Natural killer cell (primary cell): ENCODE measurements at regions not wholly inside any gene's neighbourhood (a gene's known extent, or its start where the extent isn't known, plus 50 kb on each side); places are given as distances from the start of the nearest gene placed in this dataset.

ENCODE experiments used
- ATAC-seq, 3 donors: fragments of 150-1000 bp in 2 of 3; fragments of 200-7000 bp in 1 of 3; cut with Tn5 transposase; 1 replicate in 1 of 3; 2 replicates in 2 of 3; pipeline ENCODE4 v1.10.0; 2021; ENCODE audit warnings: mild to moderate bottlenecking in 2 of 3, moderate library complexity in 2 of 3
- DNase-seq, 2 donors: peaks; one replicate each; pipeline versions ENCODE4 v3.0.0 to v3.0.0-alpha.2; 2013 to 2021; ENCODE audit warnings: mixed read lengths in 1 of 2
- H3K27ac ChIP-seq: one replicate; pipeline ENCODE4 v1.5.1; 2013; ENCODE audit warnings: mild to moderate bottlenecking, low read length
- H3K27me3 ChIP-seq: one replicate; pipeline ENCODE4 v1.6.1; 2013; ENCODE audit warnings: low read length; ENCODE audit not compliant: control insufficient read depth, insufficient read depth
- H3K36me3 ChIP-seq: one replicate; pipeline ENCODE4 v1.6.1; 2013; ENCODE audit warnings: low read length; ENCODE audit not compliant: control insufficient read depth, insufficient read depth
- H3K4me1 ChIP-seq: one replicate; pipeline ENCODE4 v1.6.1; 2013; ENCODE audit warnings: low read length; ENCODE audit not compliant: control insufficient read depth, insufficient read depth
- H3K4me3 ChIP-seq: one replicate; pipeline ENCODE4 v1.5.1; 2013; ENCODE audit warnings: low read length
- H3K9me3 ChIP-seq: one replicate; pipeline ENCODE4 v1.6.1; 2013; ENCODE audit warnings: low read length; ENCODE audit not compliant: control insufficient read depth, insufficient read depth
- H3K27ac Mint-ChIP-seq, 2 donors: one replicate each; pipeline ENCODE4 v1.8.0; 2022; ENCODE audit warnings: mild to moderate bottlenecking in 2 of 2, mixed read lengths in 2 of 2, moderate library complexity in 1 of 2
- H3K27me3 Mint-ChIP-seq, 2 donors: one replicate each; pipeline ENCODE4 v1.8.0; 2022; ENCODE audit warnings: low read depth in 2 of 2, mixed read lengths in 2 of 2
- H3K36me3 Mint-ChIP-seq: one replicate; pipeline ENCODE4 v1.8.0; 2022; ENCODE audit warnings: mixed read lengths
- H3K4me1 Mint-ChIP-seq, 2 donors: one replicate each; pipeline ENCODE4 v1.8.0; 2022; ENCODE audit warnings: mixed read lengths in 2 of 2
- H3K4me3 Mint-ChIP-seq: one replicate; pipeline ENCODE4 v1.8.0; 2022; ENCODE audit warnings: mild to moderate bottlenecking, moderate library complexity, mixed read lengths
- H3K9me3 Mint-ChIP-seq, 2 donors: one replicate each; pipeline ENCODE4 v1.8.0; 2022; ENCODE audit warnings: mixed read lengths in 2 of 2
- WGBS: methylation state at CpG from one replicate; pipeline ENCODE4 v1.1.7; 2013; ENCODE audit warnings: missing lambda C conversion rate; ENCODE audit not compliant: insufficient coverage; 5-methylcytosine and 5-hydroxymethylcytosine counted together
- intact Hi-C: fragments of 100-400 bp; cut with micrococcal nuclease; formaldehyde crosslinking; loops from one replicate; pipeline ENCODE4 v1.14.2; 2022
- TF ChIP-seq, protein P1 (sequence below): fragments of 200-600 bp; IDR thresholded peaks from one replicate; pipeline ENCODE4 v1.8.0; 2022; ENCODE audit warnings: antibody characterized with exemption

DNA sequence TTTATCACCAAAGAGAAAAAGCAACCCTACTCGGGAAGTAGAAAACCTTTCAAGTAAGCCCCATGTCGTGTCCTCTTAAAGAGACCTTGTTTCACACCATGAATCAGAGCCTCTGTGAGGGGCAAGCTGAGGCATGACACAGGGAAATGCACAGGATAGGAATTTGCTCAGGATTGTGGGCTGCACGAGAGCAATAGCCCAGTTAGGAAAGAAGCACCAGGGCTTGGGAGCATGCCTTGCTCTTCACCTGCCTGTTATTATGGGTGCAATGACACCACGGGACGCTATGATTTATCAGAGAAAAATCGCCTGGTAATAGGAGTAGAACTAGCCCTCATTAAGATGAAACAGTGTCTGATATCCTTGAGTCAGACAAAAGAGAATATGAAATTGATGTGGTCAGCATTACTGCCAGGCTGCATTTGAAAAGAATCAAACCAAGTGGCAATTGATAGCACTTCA lies 562.9 kb upstream of the NRP1 start:
- no peak for ATAC-seq
- Mint-ChIP-seq H3K36me3 (no peaks in the 10 kb centered on the region), H3K4me1 (no peaks in the 10 kb centered on the region), H3K27ac (no peak overlapping the region), H3K4me3 (no peak overlapping the region), H3K9me3 (peaks cover 0 to 2% of the 10 kb centered on the region in 2 donors), H3K27me3 (peaks cover 8 to 27% of the 10 kb centered on the region in 2 donors)
- Histone ChIP-seq H3K36me3 (no peaks in the 10 kb centered on the region), H3K4me1 (no peaks in the 10 kb centered on the region), H3K9me3 (no peaks in the 10 kb centered on the region), H3K27me3 (no peaks in the 10 kb centered on the region), H3K27ac (no peak overlapping the region), H3K4me3 (no peak overlapping the region)
- TF ChIP-seq, protein P1, sequence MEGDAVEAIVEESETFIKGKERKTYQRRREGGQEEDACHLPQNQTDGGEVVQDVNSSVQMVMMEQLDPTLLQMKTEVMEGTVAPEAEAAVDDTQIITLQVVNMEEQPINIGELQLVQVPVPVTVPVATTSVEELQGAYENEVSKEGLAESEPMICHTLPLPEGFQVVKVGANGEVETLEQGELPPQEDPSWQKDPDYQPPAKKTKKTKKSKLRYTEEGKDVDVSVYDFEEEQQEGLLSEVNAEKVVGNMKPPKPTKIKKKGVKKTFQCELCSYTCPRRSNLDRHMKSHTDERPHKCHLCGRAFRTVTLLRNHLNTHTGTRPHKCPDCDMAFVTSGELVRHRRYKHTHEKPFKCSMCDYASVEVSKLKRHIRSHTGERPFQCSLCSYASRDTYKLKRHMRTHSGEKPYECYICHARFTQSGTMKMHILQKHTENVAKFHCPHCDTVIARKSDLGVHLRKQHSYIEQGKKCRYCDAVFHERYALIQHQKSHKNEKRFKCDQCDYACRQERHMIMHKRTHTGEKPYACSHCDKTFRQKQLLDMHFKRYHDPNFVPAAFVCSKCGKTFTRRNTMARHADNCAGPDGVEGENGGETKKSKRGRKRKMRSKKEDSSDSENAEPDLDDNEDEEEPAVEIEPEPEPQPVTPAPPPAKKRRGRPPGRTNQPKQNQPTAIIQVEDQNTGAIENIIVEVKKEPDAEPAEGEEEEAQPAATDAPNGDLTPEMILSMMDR = no peak
- intact Hi-C loops = no loop called here
- no peak for DNase-seq
- WGBS = 66% methylated on average over 6 of the region's 6 CpGs

DNA sequence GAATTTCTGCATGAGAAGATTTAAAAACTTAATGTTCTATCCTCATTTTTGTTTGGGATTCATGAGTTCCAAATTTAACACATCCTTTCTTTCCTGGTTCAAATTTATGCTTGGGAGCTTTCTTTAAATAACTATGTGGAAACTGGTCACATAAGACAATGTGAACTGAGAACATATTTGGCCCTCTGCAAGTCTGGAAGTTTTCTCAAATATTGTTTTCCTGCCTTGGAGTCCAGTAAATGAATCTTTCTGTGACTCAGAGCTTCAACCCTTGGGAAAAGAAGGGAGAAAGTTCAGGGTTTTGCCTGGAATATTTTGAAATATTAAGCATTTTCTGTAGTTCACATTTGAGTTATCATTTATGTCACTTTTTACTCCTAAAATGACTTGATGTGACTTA lies 559.0 kb upstream of the NRP1 start:
- H3K4me3 ChIP-seq = no peak overlapping the region
- Mint-ChIP-seq H3K27me3 (peaks cover 5 to 13% of the 10 kb centered on the region in 2 donors), H3K27ac (no peak overlapping the region), H3K4me1 (no peaks in the 10 kb centered on the region), H3K36me3 (no peaks in the 10 kb centered on the region), H3K4me3 (no peak overlapping the region), H3K9me3 (no peaks in the 10 kb centered on the region)
- no peaks in the 10 kb centered on the region for H3K4me1 ChIP-seq
- intact Hi-C loops = no loop called here
- H3K36me3 ChIP-seq = no peaks in the 10 kb centered on the region
- TF ChIP-seq, protein P1 = no peak
- ATAC-seq (no peak), DNase-seq (no peak)
- no peaks in the 10 kb centered on the region for H3K9me3 ChIP-seq
- no peak overlapping the region for H3K27ac ChIP-seq
- no peaks in the 10 kb centered on the region for H3K27me3 ChIP-seq

DNA sequence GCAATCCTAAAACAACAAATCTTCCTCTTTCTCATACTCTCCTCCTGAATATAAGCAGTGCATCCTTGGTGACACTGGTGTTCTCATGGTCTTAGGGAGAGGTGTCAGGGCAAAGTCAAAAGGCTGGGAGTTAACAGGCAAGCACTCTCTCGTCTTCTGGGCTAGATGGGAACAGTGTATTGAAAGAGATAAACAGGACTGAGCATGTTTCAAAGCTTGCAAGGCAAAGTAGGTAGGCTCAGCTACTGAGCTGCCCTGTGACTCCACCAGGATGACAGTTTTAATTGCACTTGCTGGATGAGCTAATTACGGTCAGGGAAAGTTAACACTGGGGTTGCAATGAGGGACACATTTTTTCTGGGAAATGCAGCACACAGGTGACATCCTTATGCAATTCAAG lies 554.9 kb upstream of the NRP1 start:
- no peaks in the 10 kb centered on the region for H3K9me3 ChIP-seq
- no peaks in the 10 kb centered on the region for H3K4me1 ChIP-seq
- H3K36me3 ChIP-seq = no peaks in the 10 kb centered on the region
- Mint-ChIP-seq H3K9me3 (no peaks in the 10 kb centered on the region), H3K36me3 (no peaks in the 10 kb centered on the region), H3K27ac (no peak overlapping the region), H3K27me3 (peaks cover 6 to 13% of the 10 kb centered on the region in 2 donors), H3K4me3 (no peak overlapping the region), H3K4me1 (no peaks in the 10 kb centered on the region)
- DNase-seq (no peak), ATAC-seq (no peak)
- WGBS = 69% methylated on average over 2 of the region's 2 CpGs
- TF ChIP-seq, protein P1 = no peak
- no peak overlapping the region for H3K27ac ChIP-seq
- intact Hi-C loops = no loop called here
- H3K27me3 ChIP-seq = no peaks in the 10 kb centered on the region
- H3K4me3 ChIP-seq = no peak overlapping the region

DNA sequence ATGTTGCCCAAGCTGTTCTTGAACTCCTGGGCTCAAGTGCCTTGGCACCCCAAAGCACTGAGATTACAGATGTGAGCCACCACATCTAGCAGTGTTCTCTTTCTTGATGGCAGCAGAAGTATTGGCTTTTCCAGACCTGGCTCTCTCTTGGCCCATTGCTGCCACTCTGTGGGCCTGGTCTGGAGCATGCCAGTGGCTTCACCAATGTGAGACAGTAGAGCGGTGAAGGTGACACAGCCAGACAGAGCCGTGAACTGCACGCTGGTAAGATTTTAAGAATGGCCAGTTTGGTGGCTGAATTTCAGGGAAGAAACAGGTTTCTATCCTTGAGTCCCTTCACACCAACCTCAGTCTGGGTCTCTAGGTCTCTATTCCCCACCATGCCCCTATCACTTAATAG lies 552.7 kb upstream of the NRP1 start:
- WGBS = 98% methylated on average over 3 of the region's 3 CpGs
- ATAC-seq = no peak

More for the DNA sequence above, 552.7 kb upstream of the NRP1 start:
- H3K4me1 Mint-ChIP-seq = no peaks in the 10 kb centered on the region
- no peak for DNase-seq
- intact Hi-C loops = no loop called here
- H3K27me3 Mint-ChIP-seq = peaks cover 9 to 27% of the 10 kb centered on the region in 2 donors
- no peaks in the 10 kb centered on the region for H3K36me3 Mint-ChIP-seq
- Histone ChIP-seq H3K4me3 (no peak overlapping the region), H3K4me1 (no peaks in the 10 kb centered on the region), H3K36me3 (no peaks in the 10 kb centered on the region), H3K27me3 (no peaks in the 10 kb centered on the region), H3K9me3 (no peaks in the 10 kb centered on the region), H3K27ac (no peak overlapping the region)
- no peak overlapping the region for H3K27ac Mint-ChIP-seq
- TF ChIP-seq, protein P1 = no peak
- H3K9me3 Mint-ChIP-seq = no peaks in the 10 kb centered on the region
- H3K4me3 Mint-ChIP-seq = no peak overlapping the region
